Esophagus squamous epithelium (tissue), 4 donors: ENCODE measurements at regions not wholly inside any gene's neighbourhood (a gene's known extent, or its start where the extent isn't known, plus 50 kb on each side); places are given as distances from the start of the nearest gene placed in this dataset.

Source experiments
- CTCF ChIP-seq, 6 experiments: fragments of 450-650 bp in 4 of 6; fragments of 200-600 bp in 2 of 6; sonication (generic) in 2 of 6; IDR thresholded peaks; one replicate each; pipeline ENCODE4 v1.5.1; 2016 to 2019; ENCODE audit warnings: antibody characterized with exemption in 6 of 6, mild to moderate bottlenecking in 4 of 6, moderate library complexity in 4 of 6
- POLR2A ChIP-seq, 4 donors: fragments of 450-650 bp; IDR thresholded peaks; one replicate each; pipeline ENCODE4 v1.6.1; 2017; ENCODE audit warnings: antibody characterized with exemption in 4 of 4, mild to moderate bottlenecking in 4 of 4, moderate library complexity in 3 of 4

- TF ChIP-seq CTCF (IDR thresholded peaks at IDR 0.05): no peak
- no peak for TF ChIP-seq POLR2A (IDR thresholded peaks at IDR 0.05)
Measured at GRCh38 chr20:56998438-56998837, 268.0 kb downstream of the BMP7 start.
